NCI-H345 treated with DMSO at 0.1 percent for 48 hours (cell line): ENCODE measurements at regions not wholly inside any gene's neighbourhood (a gene's known extent, or its start where the extent isn't known, plus 50 kb on each side); places are given as distances from the start of the nearest gene placed in this dataset.

Experiments
- DNase-seq: peaks from one replicate; lab custom pipeline; 2025; ENCODE audit not compliant: unreplicated experiment; lab: John Stamatoyannopoulos, UW

DNA sequence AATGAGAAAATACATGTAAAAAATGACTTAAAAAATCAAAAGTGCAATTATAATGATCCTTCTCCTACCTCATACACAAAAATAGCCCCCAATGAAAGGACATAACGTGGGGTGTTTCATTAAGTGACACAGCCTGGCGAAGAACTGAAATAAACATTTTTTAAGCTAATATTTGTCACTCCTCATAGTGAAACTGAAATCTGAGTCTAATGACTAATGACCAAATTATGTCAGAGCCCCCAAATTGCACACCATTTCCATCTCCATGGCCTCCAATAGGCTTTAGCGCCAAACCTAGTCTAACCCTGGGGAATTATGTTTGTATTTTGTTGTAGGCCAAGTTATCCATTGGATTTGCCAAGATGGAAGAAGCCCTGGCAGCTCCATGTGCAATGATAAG lies 119.1 kb downstream of the WT1 start:
- DNase-seq, result no peak

GRCh38 chr11:32316858-32317642 lies 118.3 kb downstream of the WT1 start:
- no peak for DNase-seq

DNA sequence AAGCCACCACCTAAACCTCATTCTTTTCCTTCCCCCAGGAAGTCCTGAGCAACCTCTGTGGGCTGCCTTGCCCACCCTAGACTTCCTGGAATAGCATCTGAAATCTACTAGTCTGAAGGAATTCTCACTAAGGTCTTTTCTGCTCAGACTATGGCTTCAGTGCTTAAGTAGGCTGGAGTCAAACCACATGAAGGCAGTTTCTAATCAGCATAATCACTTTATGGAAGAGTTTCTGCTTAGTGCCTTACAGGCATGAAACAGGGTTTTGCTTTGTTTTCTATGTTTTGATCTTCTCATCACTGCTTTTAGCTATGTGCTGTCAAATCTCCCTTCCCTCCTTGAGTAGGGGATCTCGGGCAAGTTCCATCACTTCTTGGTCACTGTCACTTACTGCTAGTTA lies 117.7 kb downstream of the WT1 start:
- no peak for DNase-seq

DNA sequence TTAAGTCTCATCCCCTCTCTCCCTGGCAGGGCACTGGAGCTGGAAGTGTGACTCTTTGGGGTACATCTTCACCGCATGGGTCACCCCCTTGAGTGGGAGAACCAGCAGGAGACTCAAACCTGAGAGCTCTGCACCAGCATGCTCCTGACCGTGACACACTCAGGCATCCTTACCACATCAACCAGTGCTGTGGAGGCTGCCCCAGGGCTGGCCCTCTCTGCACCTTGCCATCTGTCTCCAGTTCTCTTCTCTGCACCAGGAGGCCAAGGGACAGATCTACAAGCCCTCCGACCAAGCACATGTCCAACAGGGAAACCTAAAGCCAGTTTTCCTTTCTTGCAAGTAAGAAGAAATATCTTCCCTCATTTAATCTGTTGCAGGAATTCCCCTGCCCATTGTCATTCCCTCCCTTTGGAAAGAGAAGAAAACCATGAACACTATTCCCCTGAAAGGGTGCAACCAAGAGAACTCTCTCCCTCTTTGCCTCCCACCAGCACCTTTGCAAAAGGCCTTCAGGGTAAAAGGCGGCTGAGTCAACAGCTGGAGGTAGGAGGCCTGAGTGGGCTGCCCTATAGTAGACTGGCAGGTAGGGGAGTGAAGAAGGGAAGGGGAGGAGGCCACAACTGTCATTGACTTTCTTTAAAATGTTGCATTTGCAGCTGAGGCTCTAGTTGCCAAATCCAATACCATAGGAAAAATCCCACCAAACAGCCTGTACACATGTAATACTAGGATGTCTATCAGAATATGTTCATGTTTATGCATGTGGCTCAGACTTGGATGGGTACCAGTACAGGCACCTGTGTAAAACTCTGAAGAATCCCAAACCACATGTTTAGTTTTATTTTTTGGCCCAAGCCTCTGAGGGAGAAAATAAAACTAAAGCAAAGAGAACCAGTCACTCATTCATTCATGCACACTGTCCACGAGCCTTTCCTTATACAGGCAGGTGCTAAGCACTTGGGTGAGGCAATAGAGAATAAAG lies 117.0 kb downstream of the WT1 start:
- DNase-seq, result no peak

DNA sequence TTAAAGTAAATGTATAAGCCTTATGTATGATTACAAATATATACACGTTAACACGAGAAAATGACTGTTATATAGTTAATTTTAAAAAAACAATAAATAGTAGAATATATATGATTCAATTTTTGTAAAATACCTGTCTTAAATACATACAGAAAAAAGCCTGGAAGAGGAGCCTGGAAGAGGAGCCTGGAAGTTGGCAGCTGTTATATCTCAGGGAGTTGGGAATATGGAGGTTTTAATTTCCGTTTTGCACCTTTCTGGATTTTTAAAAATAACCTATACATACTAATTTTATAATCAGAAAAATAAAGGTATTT lies 111.6 kb downstream of the WT1 start:
- DNase-seq, result no peak

- no peak for DNase-seq
Observed at GRCh38 chr11:32325187-32325586, 110.2 kb downstream of the WT1 start.

DNA sequence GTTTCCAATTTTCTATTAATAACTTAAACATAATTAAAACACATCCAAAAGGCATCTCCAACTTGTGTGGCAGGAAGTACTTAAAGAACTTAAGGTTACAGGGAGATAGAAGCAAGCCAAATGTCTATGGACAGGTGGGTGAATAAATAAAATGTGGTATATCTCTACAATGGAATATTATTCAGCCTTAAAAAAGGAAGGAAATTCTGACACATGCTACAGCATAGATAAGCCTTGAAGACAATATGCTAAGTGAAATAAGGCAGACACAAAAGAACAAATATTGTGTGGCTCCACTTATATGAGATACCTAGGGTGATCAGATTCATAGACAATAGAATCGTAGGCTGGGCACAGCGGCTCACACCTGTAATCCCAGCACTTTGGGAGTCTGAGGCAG lies 109.6 kb downstream of the WT1 start:
- no peak for DNase-seq

DNA sequence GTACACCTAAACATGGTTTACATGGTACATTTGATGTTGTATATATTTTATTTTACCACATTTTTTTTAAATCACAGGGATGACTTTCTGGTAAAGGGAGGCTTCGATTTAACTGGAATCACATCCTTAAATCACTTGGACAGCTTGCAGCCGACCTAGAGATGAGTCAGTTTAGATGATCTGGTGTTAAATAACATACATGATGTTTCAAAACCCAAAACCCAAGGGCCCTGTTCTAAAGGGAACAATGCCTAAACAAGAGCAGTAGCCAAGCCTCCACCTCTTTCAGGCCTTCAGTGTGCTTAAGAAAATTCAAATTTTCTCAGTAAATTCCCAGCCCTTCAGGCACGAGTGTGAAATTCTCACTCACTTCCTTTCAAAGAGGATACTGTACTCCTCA lies 108.8 kb downstream of the WT1 start:
- DNase-seq, result no peak

DNA sequence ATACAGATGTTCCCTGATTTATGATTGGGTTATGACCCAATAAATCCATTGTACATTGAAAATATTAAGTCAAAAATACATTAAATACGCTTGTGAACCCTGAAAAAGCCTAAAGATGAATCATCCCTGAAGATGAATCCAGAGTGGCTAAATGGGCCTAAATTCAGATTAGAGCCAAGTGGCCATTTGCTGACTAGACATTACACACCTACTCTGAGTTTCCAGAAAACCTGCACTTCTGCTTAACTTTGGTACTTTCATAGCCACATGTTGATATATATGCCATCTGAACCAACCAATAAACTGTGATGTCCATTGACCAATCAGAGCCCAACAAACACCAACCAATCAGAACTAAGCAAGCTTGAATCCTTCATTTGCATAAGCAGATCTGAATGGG lies 106.9 kb downstream of the WT1 start:
- no peak for DNase-seq

DNA sequence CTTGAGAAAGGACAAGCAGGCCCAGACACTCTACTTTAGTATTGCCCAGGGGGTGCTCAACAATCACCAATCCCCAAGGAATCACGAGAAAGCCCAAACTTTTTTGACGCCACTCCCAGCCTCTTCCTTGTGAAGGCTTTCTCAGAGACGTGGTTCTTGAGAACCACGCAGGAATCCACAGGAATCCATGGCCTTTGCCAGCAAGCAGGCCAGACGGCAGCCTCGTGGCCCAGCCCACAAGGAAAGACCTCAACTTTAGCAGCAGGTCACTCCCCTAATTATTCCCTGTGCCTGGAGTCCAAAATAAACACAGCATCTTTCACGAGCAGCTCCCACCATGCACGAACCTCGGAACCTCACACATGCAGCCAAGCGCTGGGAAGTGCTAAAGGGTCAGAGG lies 104.2 kb downstream of the WT1 start:
- no peak for DNase-seq

DNA sequence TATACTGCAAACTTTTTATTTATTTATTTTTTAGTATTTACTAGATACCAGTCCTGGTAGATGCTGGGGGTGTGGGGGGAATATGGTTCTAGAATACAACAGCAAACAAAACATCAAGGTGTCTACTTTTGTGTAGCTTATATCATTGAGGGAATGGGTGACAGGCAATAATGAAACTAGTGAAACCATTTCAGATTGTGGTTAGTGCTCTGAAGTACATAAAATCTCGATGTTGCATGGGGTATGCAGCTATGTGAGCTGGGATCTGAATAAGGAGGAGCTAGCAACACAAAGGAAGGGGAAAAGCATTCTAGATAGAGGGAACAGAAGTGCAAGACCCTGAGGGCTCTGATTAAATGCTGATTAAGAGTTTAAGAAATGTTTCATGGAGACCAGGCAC lies 103.5 kb downstream of the WT1 start:
- no peak for DNase-seq

GRCh38 chr11:32332990-32333319 lies 102.4 kb downstream of the WT1 start:
- no peak for DNase-seq

- DNase-seq, result no peak
Observed at GRCh38 chr11:32333320-32333991, 101.9 kb downstream of the WT1 start.

- no peak for DNase-seq
Observed at GRCh38 chr11:32334822-32335221, 100.5 kb downstream of the WT1 start.
